DND-41 (cell line): ENCODE measurements at regions not wholly inside any gene's neighbourhood (a gene's known extent, or its start where the extent isn't known, plus 50 kb on each side); places are given as distances from the start of the nearest gene placed in this dataset.

Experiments used
- ATAC-seq: fragments of 200-7000 bp; cut with Tn5 transposase; 3 replicates; pipeline ENCODE4 v1.9.1; 2021; ENCODE audit warnings: low read depth; ENCODE audit not compliant: insufficient read depth
- DNase-seq: peaks from one replicate; pipeline ENCODE4 v3.0.0-alpha.2; 2020
- H2AFZ ChIP-seq: 2 replicates; pipeline ENCODE4 v1.6.0; 2012; ENCODE audit warnings: low read depth, low read length
- H3K27ac ChIP-seq: 2 replicates; pipeline ENCODE4 v1.5.1; 2012; ENCODE audit warnings: low read length, inconsistent platforms
- H3K27me3 ChIP-seq: fragments of 200-600 bp; sonication (generic); 2 replicates; pipeline ENCODE4 v1.6.0; 2012; ENCODE audit warnings: low read length, mild to moderate bottlenecking, inconsistent platforms; ENCODE audit not compliant: insufficient read depth, poor library complexity
- H3K36me3 ChIP-seq: 2 replicates; pipeline ENCODE4 v1.5.1; 2012; ENCODE audit warnings: low read length, inconsistent platforms; ENCODE audit not compliant: insufficient read depth
- H3K4me1 ChIP-seq: 2 replicates; pipeline ENCODE4 v1.5.1; 2012; ENCODE audit warnings: mild to moderate bottlenecking, low read length; ENCODE audit not compliant: insufficient read depth
- H3K4me2 ChIP-seq: 2 replicates; pipeline ENCODE4 v1.6.0; 2012; ENCODE audit warnings: mild to moderate bottlenecking, moderate library complexity, low read length, inconsistent platforms; ENCODE audit not compliant: insufficient read depth
- H3K4me3 ChIP-seq, 2 experiments: fragments of 200-600 bp in 1 of 2; shearing (Covaris generic) in 1 of 2; 2 replicates each; pipeline ENCODE4 v1.5.1; 2012 to 2016; ENCODE audit warnings: inconsistent platforms in 2 of 2, low read length in 2 of 2, mild to moderate bottlenecking in 2 of 2, low read depth in 1 of 2, moderate library complexity in 1 of 2
- H3K79me2 ChIP-seq: 2 replicates; pipeline ENCODE4 v1.6.0; 2012; ENCODE audit warnings: low read length, inconsistent platforms; ENCODE audit not compliant: insufficient read depth
- H3K9ac ChIP-seq: 2 replicates; pipeline ENCODE4 v1.6.0; 2012; ENCODE audit warnings: low read depth, mild to moderate bottlenecking, inconsistent platforms, low read length, moderate library complexity
- H3K9me3 ChIP-seq: 2 replicates; pipeline ENCODE4 v1.5.1; 2012; ENCODE audit warnings: low read length, moderate library complexity, mild to moderate bottlenecking, inconsistent platforms; ENCODE audit not compliant: insufficient read depth, severe bottlenecking
- H4K20me1 ChIP-seq: 2 replicates; pipeline ENCODE4 v1.6.0; 2012; ENCODE audit warnings: low read length; ENCODE audit not compliant: insufficient read depth
- CTCF ChIP-seq: IDR thresholded peaks from 2 replicates; pipeline ENCODE4 v1.5.1; 2012; ENCODE audit warnings: borderline replicate concordance, low read length, moderate library complexity, mild to moderate bottlenecking; ENCODE audit not compliant: poor library complexity, severe bottlenecking; ENCODE audit errors: extremely low read depth
- EZH2 ChIP-seq: IDR thresholded peaks from 3 replicates; pipeline ENCODE4 v1.6.1; 2012; ENCODE audit warnings: borderline replicate concordance, low read depth, mild to moderate bottlenecking, moderate library complexity, low read length, inconsistent platforms; ENCODE audit not compliant: severe bottlenecking

DNA sequence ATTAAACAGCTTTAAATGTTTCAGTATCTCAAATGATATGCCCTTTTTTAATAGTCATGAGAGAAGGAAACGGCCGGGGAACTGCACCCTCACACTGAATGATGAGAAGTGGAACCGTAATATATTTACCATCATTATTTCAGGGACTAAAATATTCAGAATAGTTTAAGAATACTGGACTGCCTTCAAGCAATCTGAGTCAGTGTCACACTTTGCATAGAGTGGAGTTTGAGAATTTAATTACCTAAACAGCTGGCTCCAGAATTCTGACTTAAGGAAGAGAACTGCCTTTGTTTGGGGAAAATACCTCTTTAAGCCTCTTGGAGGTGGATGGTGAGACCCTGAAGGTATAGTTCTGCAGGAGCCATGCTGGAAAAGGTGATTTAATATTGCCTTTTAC lies 135.9 kb upstream of the EPHA7 start:
- no peaks in the 10 kb centered on the region for H3K36me3 ChIP-seq
- no peaks in the 10 kb centered on the region for H4K20me1 ChIP-seq
- H3K27me3 ChIP-seq: no peaks in the 10 kb centered on the region
- H3K4me1 ChIP-seq: no peaks in the 10 kb centered on the region
- no peak overlapping the region for H2AFZ ChIP-seq
- no peaks in the 10 kb centered on the region for H3K9me3 ChIP-seq
- H3K4me2 ChIP-seq: no peak overlapping the region
- no peak overlapping the region for H3K9ac ChIP-seq
- H3K4me3 ChIP-seq: no peak overlapping the region
- no peaks in the 10 kb centered on the region for H3K79me2 ChIP-seq
- no peak overlapping the region for H3K27ac ChIP-seq
- DNase-seq (no peak), ATAC-seq (no peak)
- no peak for TF ChIP-seq EZH2
- TF ChIP-seq CTCF: no peak

GRCh38 chr6:93554018-93554417 lies 134.7 kb upstream of the EPHA7 start:
- no peak for ATAC-seq
- no peak overlapping the region for H2AFZ ChIP-seq
- no peak overlapping the region for H3K27ac ChIP-seq
- H3K27me3 ChIP-seq: no peaks in the 10 kb centered on the region
- H3K36me3 ChIP-seq: no peaks in the 10 kb centered on the region
- no peak overlapping the region for H3K4me2 ChIP-seq
- H4K20me1 ChIP-seq: no peaks in the 10 kb centered on the region
- H3K9ac ChIP-seq: no peak overlapping the region
- no peak for DNase-seq
- H3K4me1 ChIP-seq: no peaks in the 10 kb centered on the region
- no peak overlapping the region for H3K4me3 ChIP-seq
- no peaks in the 10 kb centered on the region for H3K9me3 ChIP-seq
- no peak for TF ChIP-seq CTCF
- no peak for TF ChIP-seq EZH2
- H3K79me2 ChIP-seq: no peaks in the 10 kb centered on the region

GRCh38 chr6:93550551-93551276 lies 131.4 kb upstream of the EPHA7 start:
- no peak overlapping the region for H3K4me3 ChIP-seq
- H3K9me3 ChIP-seq: no peaks in the 10 kb centered on the region
- DNase-seq (no peak), ATAC-seq (no peak)
- H3K36me3 ChIP-seq: no peaks in the 10 kb centered on the region
- H3K27me3 ChIP-seq: no peaks in the 10 kb centered on the region
- H4K20me1 ChIP-seq: no peaks in the 10 kb centered on the region
- no peak overlapping the region for H2AFZ ChIP-seq
- TF ChIP-seq EZH2 (no peak), CTCF (no peak)
- no peaks in the 10 kb centered on the region for H3K4me1 ChIP-seq
- no peak overlapping the region for H3K27ac ChIP-seq
- no peak overlapping the region for H3K9ac ChIP-seq
- no peaks in the 10 kb centered on the region for H3K79me2 ChIP-seq
- H3K4me2 ChIP-seq: no peak overlapping the region
